COLO829 (cell line): ENCODE measurements at regions not wholly inside any gene's neighbourhood (a gene's known extent, or its start where the extent isn't known, plus 50 kb on each side); places are given as distances from the start of the nearest gene placed in this dataset.
A peak's percentile ranks its signal among the peaks of the same experiment; 100 is the strongest.

Experiments
- DNase-seq: peaks from one replicate; pipeline ENCODE4 v3.0.0; 2012; ENCODE audit warnings: low spot score

- no peak for DNase-seq
Observed at GRCh38 chr9:108550106-108550505, 305.7 kb downstream of the ACTL7B start.

- DNase-seq = no peak
Observed at GRCh38 chr9:108549184-108549583, 306.6 kb downstream of the ACTL7B start.

GRCh38 chr9:108547411-108548135 is 308.2 kb downstream of the ACTL7B start:
- no peak for DNase-seq

- no peak for DNase-seq
Observed at GRCh38 chr9:108546215-108546614, 309.6 kb downstream of the ACTL7B start.

- DNase-seq = no peak
Observed at GRCh38 chr9:108545436-108545835, 310.4 kb downstream of the ACTL7B start.

GRCh38 chr9:108544866-108545265 is 310.9 kb downstream of the ACTL7B start:
- no peak for DNase-seq

- DNase-seq = peak; percentile 28
Observed at GRCh38 chr9:108543251-108543778, 312.5 kb downstream of the ACTL7B start.

- no peak for DNase-seq
Observed at GRCh38 chr9:108537756-108538155, 318.0 kb downstream of the ACTL7B start.

GRCh38 chr9:108536836-108537601 is 318.8 kb downstream of the ACTL7B start:
- DNase-seq = no peak

GRCh38 chr9:108535526-108535925 is 320.3 kb downstream of the ACTL7B start:
- DNase-seq = peak; percentile 19

GRCh38 chr9:108534741-108535140 is 321.0 kb downstream of the ACTL7B start:
- DNase-seq = peak; percentile 29

- DNase-seq = no peak
Observed at GRCh38 chr9:108530141-108530540, 325.6 kb downstream of the ACTL7B start.

- no peak for DNase-seq
Observed at GRCh38 chr9:108528231-108528630, 327.6 kb downstream of the ACTL7B start.

GRCh38 chr9:108526518-108526917 is 329.3 kb downstream of the ACTL7B start:
- DNase-seq = no peak

- no peak for DNase-seq
Observed at GRCh38 chr9:108525186-108525585, 330.6 kb downstream of the ACTL7B start.

GRCh38 chr9:108521063-108521590 is 334.7 kb downstream of the ACTL7B start:
- no peak for DNase-seq

GRCh38 chr9:108519437-108519836 is 336.3 kb downstream of the ACTL7B start:
- DNase-seq = no peak

GRCh38 chr9:108517651-108518365 is 338.0 kb downstream of the ACTL7B start:
- DNase-seq = peak; percentile 30

GRCh38 chr9:108516391-108516790 is 339.4 kb downstream of the ACTL7B start:
- no peak for DNase-seq

GRCh38 chr9:108515856-108516255 is 339.9 kb downstream of the ACTL7B start:
- no peak for DNase-seq

GRCh38 chr9:108512426-108513173 is 343.2 kb downstream of the ACTL7B start:
- DNase-seq = no peak

- no peak for DNase-seq
Observed at GRCh38 chr9:108511307-108511706, 344.5 kb downstream of the ACTL7B start.
